OCI-LY3 (cell line): ENCODE measurements at regions not wholly inside any gene's neighbourhood (a gene's known extent, or its start where the extent isn't known, plus 50 kb on each side); places are given as distances from the start of the nearest gene placed in this dataset.

Source experiments
- H2AFZ ChIP-seq: fragments of 200-600, 300-600 bp; shearing (Covaris generic); 2 replicates; pipeline ENCODE4 v1.6.0; 2014; ENCODE audit warnings: antibody characterized with exemption, low read depth, low read length
- H3K27ac ChIP-seq: fragments of 200-600, 300-600 bp; sonication (generic); 2 replicates; pipeline ENCODE4 v1.5.1; 2014; ENCODE audit warnings: mild to moderate bottlenecking, low read length, moderate library complexity, mixed read lengths
- H3K27me3 ChIP-seq: fragments of 200-600, 300-600 bp; sonication (generic); 2 replicates; pipeline ENCODE4 v1.6.1; 2014; ENCODE audit warnings: low read depth, low read length, mixed read lengths
- H3K36me3 ChIP-seq: fragments of 200-600, 300-600 bp; sonication (generic); replicated peaks from 2 replicates; pipeline ENCODE3; 2014; ENCODE audit warnings: low read depth, low read length, mixed read lengths
- H3K4me1 ChIP-seq: fragments of 300-600, 200-600 bp; sonication (generic); 2 replicates; pipeline ENCODE4 v1.6.1; 2014; ENCODE audit warnings: low read length, mixed read lengths
- H3K4me2 ChIP-seq: fragments of 200-600, 300-600 bp; sonication (generic); 2 replicates; pipeline ENCODE4 v1.6.1; 2014; ENCODE audit warnings: low read length, mixed read lengths
- H3K4me3 ChIP-seq: fragments of 300-600, 200-600 bp; sonication (generic); 2 replicates; pipeline ENCODE4 v1.5.1; 2014; ENCODE audit warnings: antibody characterized with exemption, mild to moderate bottlenecking, low read length, moderate library complexity
- H3K79me2 ChIP-seq: fragments of 300-600, 200-600 bp; shearing (Covaris generic); 2 replicates; pipeline ENCODE4 v1.6.1; 2014; ENCODE audit warnings: mild to moderate bottlenecking, low read length, mixed read lengths
- H3K9ac ChIP-seq: fragments of 300-600, 200-600 bp; shearing (Covaris generic); 2 replicates; pipeline ENCODE4 v1.6.0; 2014; ENCODE audit warnings: mild to moderate bottlenecking, low read length, moderate library complexity
- H3K9me3 ChIP-seq: fragments of 200-600, 300-600 bp; shearing (Covaris generic); 2 replicates; pipeline ENCODE4 v1.6.1; 2014; ENCODE audit warnings: low read length, mixed read lengths; ENCODE audit not compliant: insufficient read depth
- H4K20me1 ChIP-seq: fragments of 200-600, 300-600 bp; sonication (generic); 2 replicates; pipeline ENCODE4 v1.6.1; 2016; ENCODE audit warnings: low read length, mixed read lengths; ENCODE audit not compliant: insufficient read depth
- CTCF ChIP-seq: fragments of 200-600, 300-600 bp; sonication (generic); IDR thresholded peaks from 2 replicates; pipeline ENCODE4 v1.5.1; 2014; ENCODE audit warnings: antibody characterized with exemption, low read length, low read depth
- EZH2phosphoT487 ChIP-seq: fragments of 200-600 bp; shearing (Covaris generic); IDR thresholded peaks from 2 replicates; pipeline ENCODE4 v1.6.1; 2018; ENCODE audit warnings: antibody characterized with exemption, mixed run types, low read depth

DNA sequence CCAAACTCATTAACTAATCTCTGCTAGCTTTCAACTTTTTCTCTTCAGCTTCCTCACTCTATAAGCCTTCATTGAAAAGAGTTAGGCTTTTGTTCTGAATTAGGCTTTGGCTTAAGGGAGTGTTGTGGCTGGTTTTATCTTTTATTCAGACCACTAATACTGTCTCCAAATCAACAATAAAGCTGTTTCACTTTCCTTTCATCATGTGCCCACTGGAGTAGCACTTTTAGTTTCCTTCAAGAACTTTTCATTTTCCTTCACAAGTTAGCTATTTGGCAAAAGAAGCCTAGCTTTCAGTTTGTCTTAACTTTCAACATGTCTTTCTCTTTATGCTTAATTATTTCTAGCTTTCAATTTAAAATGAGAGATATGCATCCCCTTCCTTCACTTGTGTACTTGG is 271.7 kb upstream of the FSIP2 start:
- no peaks in the 10 kb centered on the region for H3K36me3 ChIP-seq
- TF ChIP-seq EZH2phosphoT487: no peak
- no peak for TF ChIP-seq CTCF
- H3K4me1 ChIP-seq: no peaks in the 10 kb centered on the region
- no peaks in the 10 kb centered on the region for H3K9me3 ChIP-seq
- no peaks in the 10 kb centered on the region for H4K20me1 ChIP-seq
- no peak overlapping the region for H3K4me2 ChIP-seq
- no peak overlapping the region for H3K9ac ChIP-seq
- no peak overlapping the region for H3K4me3 ChIP-seq
- H2AFZ ChIP-seq: no peak overlapping the region
- no peak overlapping the region for H3K27ac ChIP-seq
- H3K27me3 ChIP-seq: no peaks in the 10 kb centered on the region
- no peaks in the 10 kb centered on the region for H3K79me2 ChIP-seq

DNA sequence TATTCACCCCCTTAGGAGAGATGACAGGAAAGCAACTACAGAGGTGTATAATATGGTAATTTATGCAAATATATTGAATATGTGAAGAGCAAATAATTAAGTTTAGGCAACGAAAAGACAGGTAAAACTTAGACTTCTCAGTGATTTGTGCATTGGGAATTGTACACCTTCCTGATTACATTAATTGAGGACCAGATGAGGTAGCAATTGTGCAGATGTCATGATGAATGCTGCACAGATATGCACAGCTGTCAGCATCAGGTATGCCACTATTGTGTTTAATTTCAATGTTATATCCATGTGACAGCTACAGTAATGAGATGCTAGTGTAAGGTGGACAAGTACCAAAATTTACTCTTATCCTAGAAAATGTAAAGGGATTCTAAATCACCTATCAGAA is 267.2 kb upstream of the FSIP2 start:
- TF ChIP-seq EZH2phosphoT487: no peak
- no peak for TF ChIP-seq CTCF
- Histone ChIP-seq H3K27me3 (no peaks in the 10 kb centered on the region), H3K27ac (no peak overlapping the region), H2AFZ (no peak overlapping the region), H3K9ac (no peak overlapping the region), H3K9me3 (no peaks in the 10 kb centered on the region), H3K79me2 (no peaks in the 10 kb centered on the region), H3K4me2 (no peak overlapping the region), H3K4me3 (no peak overlapping the region), H3K4me1 (no peaks in the 10 kb centered on the region), H3K36me3 (no peaks in the 10 kb centered on the region), H4K20me1 (no peaks in the 10 kb centered on the region)

- no peak overlapping the region for H2AFZ ChIP-seq
- H3K4me2 ChIP-seq: no peak overlapping the region
- H3K36me3 ChIP-seq: no peaks in the 10 kb centered on the region
- H3K27ac ChIP-seq: no peak overlapping the region
- H3K79me2 ChIP-seq: no peaks in the 10 kb centered on the region
- no peak overlapping the region for H3K9ac ChIP-seq
- H4K20me1 ChIP-seq: no peaks in the 10 kb centered on the region
- no peaks in the 10 kb centered on the region for H3K4me1 ChIP-seq
- no peak for TF ChIP-seq EZH2phosphoT487
- no peak for TF ChIP-seq CTCF
- no peaks in the 10 kb centered on the region for H3K9me3 ChIP-seq
- H3K27me3 ChIP-seq: no peaks in the 10 kb centered on the region
- H3K4me3 ChIP-seq: no peak overlapping the region
These were observed 266.0 kb upstream of the FSIP2 start for GRCh38 chr2:185472574-185472973.

DNA sequence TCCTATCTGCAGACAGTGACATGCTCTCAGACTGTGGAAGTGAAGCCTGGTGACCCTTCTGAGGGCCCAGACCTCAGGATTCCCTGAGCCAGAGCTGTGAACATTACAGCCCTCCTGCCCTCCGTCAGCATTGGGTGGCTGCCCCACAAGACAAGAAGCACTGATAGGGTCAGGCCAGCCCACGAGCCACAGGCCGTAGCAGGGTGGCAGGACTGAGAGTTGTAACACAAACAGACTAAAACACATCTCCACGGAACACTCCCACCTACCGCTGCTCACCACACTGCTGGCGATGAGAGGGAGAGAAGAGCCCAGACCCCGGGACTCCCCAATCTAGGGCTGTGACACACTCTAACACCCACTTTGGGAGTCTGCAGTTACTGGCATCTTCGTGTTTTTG is 264.8 kb upstream of the FSIP2 start:
- TF ChIP-seq CTCF (no peak), EZH2phosphoT487 (no peak)
- no peak overlapping the region for H2AFZ ChIP-seq
- H3K27ac ChIP-seq: no peak overlapping the region
- no peak overlapping the region for H3K9ac ChIP-seq
- no peaks in the 10 kb centered on the region for H3K79me2 ChIP-seq
- H3K4me2 ChIP-seq: no peak overlapping the region
- no peaks in the 10 kb centered on the region for H3K9me3 ChIP-seq
- H3K27me3 ChIP-seq: no peaks in the 10 kb centered on the region
- no peaks in the 10 kb centered on the region for H3K4me1 ChIP-seq
- no peaks in the 10 kb centered on the region for H4K20me1 ChIP-seq
- H3K4me3 ChIP-seq: no peak overlapping the region
- no peaks in the 10 kb centered on the region for H3K36me3 ChIP-seq
